Prostate gland (tissue), 2 donors: ENCODE measurements at regions not wholly inside any gene's neighbourhood (a gene's known extent, or its start where the extent isn't known, plus 50 kb on each side); places are given as distances from the start of the nearest gene placed in this dataset.

Experiments
- CTCF ChIP-seq, 4 experiments: fragments of 200-600 bp in 2 of 4; fragments of 450-650 bp in 2 of 4; sonication (generic) in 2 of 4; IDR thresholded peaks; 1 replicate in 3 of 4; 2 replicates in 1 of 4; pipeline ENCODE4 v1.5.1; 2016 to 2019; ENCODE audit warnings: antibody characterized with exemption in 4 of 4, mild to moderate bottlenecking in 2 of 4, moderate library complexity in 2 of 4
- POLR2AphosphoS5 ChIP-seq: sonication (generic); formaldehyde crosslinking; IDR thresholded peaks from one replicate; pipeline ENCODE4 v1.6.1; 2017; ENCODE audit warnings: antibody characterized with exemption

GRCh38 chr11:8802251-8802650 is 108.7 kb upstream of the AKIP1 start:
- TF ChIP-seq CTCF (IDR thresholded peaks at IDR 0.05), result no peak
- no peak for TF ChIP-seq POLR2AphosphoS5
